ENCODE measurements at regions not wholly inside any gene's neighbourhood (a gene's known extent, or its start where the extent isn't known, plus 50 kb on each side); places are given as distances from the start of the nearest gene placed in this dataset.

- no peak for TF ChIP-seq POLR2A (IDR thresholded peaks at IDR 0.05)
- TF ChIP-seq POLR2AphosphoS5 (IDR thresholded peaks at IDR 0.05) = no peak
These were observed 78.6 kb upstream of the SLC25A13 start for GRCh38 chr7:96400518-96400917.

Data from transverse colon (tissue), 3 donors.